NCI-H69 (cell line): ENCODE measurements at regions not wholly inside any gene's neighbourhood (a gene's known extent, or its start where the extent isn't known, plus 50 kb on each side); places are given as distances from the start of the nearest gene placed in this dataset.

Experiments
- DNase-seq: peaks from one replicate; lab custom pipeline; 2025; lab: John Stamatoyannopoulos, UW

DNA sequence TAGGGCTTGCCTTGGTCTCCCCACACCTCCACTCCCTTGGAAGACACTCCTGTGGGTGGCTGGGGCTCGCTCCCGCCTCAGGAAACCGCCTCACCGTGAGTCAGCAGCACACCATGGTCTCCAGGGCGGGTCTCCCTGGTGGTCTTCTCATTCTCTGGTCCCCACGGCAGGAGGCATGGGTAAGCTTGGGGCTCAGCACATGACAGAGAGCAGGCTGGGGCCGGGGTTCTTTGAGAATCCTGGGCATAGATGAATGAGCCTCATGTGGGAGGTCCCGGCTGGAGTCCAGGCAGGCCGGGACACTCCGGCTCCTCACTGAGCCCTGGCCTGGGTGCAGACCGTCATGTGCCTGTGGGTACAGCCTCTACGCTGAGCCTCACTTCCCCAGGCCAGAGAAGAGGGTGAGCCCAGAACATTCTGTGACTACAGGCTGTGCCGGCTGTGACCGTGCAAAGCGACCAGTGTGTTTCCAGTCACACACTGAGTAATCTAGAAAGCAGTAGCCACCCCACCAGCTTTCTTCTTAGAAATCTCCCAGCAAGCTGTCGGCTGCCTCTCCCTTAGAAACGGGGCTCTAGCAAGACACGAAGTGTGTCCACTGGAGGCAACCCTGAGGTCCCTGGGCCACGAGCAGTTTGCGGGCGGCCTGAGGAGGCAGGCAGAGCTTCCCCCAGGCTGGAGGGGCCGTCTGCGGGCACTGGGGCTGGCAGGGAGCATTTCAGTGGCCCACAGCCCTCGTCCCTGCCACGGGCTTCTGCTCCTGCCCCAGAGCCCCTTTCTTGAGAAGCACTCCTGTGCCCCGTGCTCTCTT is 93.1 kb downstream of the RHOB start:
- DNase-seq, result no peak

DNA sequence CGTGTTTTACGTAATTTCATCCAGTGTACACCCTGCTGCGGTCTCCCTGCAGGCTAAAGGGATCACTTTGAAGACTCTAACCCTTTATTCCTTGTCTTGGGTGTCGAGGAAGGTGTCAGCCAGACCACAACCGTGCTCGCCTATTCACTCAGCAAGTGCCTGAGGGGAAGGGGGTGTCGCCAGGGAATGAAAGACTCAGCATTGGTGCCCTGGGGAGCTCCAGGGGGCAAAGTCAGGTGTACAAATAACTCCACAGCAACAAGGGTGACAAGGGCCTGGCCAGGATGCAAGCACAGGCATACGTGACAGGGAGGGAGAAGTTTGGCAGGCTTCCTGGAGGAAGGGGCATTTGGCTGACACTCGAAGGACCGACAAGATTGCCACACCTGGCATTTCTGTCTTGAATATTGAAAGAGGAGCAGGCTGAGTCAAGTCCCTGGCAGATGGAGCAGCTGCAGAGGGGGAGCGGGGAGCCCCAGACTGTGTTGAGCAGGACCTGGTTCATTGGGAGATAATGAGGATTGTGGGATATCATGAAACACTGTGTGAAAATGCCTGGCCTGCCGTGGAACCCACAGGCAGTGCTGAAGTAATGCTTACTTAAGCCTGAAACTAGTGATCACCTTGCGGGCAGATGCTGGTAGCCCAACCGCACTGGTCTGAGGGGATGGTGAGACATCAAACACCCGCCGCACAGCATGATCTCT is 93.9 kb downstream of the RHOB start:
- DNase-seq, result peak; percentile 10

DNA sequence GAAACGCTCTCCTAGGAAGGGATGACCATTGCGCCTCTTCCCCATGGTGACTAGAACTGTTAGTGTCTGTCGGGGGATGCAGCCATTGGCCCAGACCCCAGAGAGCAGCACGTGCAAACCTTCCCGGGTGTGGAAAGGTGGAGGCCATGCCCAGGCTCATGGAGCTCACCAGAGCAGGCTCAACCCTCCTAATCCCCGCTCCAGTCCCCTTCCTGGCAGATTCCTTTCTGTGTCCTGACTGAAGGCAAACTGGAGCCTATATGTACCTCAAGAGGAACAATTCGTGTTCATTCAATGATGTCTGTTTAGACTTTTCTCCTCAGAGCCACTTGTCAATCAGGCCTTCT is 94.4 kb downstream of the RHOB start:
- no peak for DNase-seq

DNA sequence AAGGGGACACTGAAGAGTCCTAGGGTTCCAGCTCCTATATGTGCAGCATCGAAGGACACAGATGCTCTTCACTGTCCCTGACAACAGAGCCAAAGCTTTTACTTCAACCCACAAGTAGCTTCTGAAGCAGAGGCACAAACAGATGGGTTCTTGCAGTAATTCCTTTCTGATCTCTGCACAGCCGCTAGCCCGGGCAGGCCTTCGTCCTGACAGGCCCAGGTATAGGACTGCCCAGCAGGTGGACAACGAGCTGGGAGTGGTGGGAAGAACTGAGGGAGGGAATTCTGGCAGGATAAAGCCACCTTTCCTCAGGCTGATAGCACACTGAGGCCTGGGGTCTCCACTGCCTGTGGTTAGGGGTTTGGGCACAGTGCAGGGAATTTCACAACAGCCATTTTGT is 94.8 kb downstream of the RHOB start:
- no peak for DNase-seq

- no peak for DNase-seq
These were observed 95.4 kb downstream of the RHOB start for GRCh38 chr2:20542269-20542668.

DNA sequence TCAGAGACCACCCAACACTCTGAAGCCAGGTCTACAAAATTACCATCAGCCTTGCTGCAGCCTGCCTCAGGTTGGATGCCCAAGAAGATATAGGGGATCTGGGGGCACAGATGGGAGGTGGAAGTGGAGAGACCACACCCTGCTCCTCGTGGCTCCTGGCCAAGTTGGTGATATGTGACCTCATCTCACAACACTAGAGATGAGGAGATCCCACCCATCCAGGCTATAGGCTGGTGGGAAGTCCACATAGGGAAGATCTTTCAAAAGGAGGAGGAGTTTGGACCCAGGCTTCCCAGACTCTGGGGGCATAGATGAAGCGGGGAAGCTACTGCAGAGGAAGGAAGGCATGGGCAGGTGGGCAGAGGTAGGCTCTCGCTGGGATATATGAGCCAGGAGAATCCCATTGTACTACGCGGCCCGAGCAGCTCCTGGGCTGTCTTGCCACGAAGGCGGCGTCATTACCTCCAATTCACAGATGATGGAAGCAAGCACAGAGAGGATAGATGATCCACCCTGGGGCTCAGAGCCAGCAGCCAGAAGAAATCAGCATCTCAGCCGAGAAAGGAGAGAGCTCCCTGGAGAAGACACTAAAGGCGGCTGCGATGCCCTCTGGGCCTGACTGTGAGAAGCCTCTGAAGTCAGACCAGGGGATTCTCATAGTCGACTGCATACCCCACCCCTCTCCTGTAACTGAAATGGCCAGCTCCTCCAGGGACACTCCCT is 96.0 kb downstream of the RHOB start:
- DNase-seq, result no peak

DNA sequence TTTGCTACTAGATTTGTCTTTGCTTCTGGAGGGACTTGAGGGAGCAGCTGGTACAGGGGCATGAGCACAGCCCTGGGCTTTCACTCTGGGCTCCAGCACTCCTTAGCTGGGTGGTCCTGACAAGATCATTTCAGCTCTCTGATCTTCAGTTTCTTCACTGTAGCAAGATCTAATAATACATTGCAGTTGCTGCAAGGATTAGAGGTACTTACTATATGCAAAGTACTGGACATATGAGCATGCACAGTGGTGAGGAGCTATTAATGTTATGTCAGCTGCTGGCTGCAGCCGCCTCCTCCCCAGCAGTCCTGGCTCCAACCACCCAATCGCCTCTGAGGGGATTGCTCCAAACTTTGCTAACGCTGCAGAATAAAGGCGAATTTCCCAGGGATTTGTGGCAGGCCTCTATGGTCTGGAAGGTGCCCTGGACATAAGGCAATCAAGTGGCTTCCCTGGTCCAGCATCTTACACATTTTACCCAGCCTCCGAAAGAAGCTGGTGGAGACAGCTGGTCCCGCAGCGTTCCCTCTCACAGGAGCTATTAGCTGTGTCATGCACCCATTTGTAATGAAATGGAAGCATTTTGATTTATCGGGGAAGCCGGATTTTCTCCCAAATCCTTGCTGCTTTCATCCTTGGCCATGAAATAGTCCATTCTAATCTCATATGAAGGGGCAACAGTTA is 96.7 kb downstream of the RHOB start:
- DNase-seq, result no peak

- no peak for DNase-seq
These were observed 97.4 kb downstream of the RHOB start for GRCh38 chr2:20544153-20544747.

DNA sequence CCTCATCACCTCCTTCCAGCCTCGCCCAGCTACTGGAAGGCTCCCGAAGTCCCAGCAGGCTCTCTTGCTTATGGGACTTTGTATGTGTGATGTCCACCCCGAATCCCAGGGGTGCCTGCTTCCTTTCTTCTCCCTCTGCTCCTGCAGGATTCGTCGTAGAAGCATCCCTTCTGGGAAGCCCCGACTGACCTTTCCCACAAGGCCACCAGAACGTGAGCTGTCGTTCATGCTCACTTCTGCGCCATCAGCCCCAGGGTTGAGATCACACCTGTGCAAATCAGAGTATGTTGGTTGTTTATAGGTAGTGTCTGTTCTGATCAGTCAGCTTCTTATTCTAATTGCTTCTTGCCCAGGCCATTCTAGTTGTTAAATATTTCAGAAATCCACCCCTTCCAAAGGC is 101.8 kb downstream of the HS1BP3 start:
- DNase-seq, result no peak

DNA sequence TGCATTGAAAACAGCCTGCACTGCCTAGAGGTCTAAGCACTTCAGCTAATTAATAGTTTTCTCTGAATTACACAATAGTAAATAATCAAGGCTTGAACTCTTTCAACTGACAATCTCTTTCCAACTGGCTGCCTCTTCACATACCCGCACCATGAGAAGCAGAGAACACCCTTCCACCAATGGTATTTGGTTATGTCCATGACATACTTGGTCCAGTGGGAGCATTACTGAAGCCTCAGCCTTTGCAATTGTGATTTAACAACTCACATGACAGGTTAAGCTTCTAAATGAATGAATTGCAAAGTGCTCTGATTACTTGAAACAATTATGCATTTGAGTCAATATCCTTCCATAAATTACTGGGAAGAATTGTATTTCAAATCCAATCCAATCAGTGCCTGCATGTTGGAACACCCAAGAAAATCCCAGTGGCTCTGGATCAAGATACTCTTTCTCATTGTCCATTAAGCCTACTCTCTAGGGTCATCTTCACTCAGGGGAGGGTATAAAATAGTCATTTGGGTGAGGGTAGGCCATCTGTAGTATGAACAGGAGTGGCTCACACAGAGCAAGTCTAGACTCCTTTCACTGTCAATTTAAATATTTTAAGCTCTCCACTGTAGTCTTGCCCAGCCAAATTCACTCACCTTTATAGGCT is 101.1 kb downstream of the HS1BP3 start:
- DNase-seq, result peak; percentile 34

- DNase-seq, result no peak
These were observed 99.5 kb downstream of the HS1BP3 start for GRCh38 chr2:20551260-20551944.

DNA sequence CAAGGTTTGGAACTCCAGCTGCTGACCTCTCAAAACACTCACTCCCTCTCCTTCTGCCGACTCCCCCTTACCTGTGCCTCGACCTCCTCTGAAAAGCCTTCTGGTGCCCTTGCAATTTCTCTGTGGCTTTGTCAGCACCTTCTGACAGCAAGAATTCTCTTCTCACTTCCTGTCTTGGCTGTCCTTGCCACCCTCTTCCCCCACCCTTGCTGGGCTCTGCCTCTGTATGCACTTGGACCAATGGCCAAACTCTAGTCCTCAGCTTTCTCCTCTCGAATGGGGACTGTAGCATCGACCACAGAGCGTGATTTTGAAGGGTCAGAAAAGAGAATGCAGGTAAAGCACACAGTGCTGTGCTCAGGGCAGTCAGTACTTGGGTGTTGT is 99.0 kb downstream of the HS1BP3 start:
- DNase-seq, result no peak

DNA sequence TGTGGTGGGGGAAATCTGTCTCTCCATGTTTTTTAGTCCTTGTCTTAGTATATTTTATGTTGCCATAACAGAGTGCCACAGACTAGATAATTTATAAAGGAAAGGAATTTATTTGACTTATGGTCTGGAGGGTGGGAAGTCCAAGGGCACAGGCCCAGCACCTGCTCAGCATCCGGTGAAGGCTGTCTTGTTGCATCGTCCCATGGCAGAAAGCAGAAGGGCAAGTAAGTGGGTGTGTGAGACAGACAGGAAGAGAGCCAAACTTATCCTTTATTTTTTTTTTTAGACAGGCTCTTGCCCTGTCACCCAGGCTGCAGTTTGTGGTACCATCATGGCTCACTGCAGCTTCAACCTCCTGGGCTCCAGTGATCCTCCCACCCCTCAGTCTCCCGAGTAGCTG is 98.1 kb downstream of the HS1BP3 start:
- DNase-seq, result no peak

DNA sequence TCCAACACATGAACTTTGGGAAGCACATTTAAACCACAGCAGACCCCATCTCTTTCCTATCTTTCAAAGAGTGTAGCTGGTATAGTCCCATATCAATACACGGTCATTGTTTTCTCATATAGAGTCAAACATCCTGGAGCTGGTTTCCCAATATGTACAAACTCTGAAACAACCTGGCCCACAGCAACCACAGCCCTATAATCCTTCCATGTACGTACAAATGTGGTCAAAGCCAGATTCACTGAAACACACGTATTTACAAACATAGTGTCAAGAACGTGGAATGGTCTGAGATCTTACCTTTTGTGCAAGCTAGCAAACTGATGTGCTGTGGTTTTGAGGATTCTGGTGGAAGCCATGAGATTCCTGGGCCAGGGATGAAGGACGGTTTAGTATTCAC is 97.3 kb downstream of the HS1BP3 start:
- DNase-seq, result no peak

GRCh38 chr2:20555954-20556353 is 94.9 kb downstream of the HS1BP3 start:
- DNase-seq, result no peak

DNA sequence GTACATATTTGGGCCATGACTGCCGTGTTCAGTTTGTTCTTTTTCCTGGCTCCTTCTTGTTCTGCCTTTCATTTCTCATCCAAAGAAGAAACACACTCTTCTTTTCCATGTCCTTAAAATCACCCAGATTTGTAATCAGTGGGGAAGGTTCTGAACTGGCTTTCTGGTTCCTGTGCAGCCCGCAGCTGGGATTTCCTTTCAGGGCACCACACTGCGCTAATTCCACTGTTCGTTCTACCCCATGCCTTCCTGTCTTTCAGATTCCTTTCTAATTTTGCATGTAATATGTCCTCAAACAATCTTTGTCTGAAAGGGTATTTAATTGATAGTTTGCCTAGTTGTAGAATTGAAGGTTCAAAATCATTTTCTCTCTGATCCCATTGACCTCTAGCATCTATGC is 94.1 kb downstream of the HS1BP3 start:
- no peak for DNase-seq

GRCh38 chr2:20557226-20557625 is 93.7 kb downstream of the HS1BP3 start:
- DNase-seq, result no peak

GRCh38 chr2:20557635-20558034 is 93.3 kb downstream of the HS1BP3 start:
- DNase-seq, result no peak

- DNase-seq, result no peak
These were observed 92.3 kb downstream of the HS1BP3 start for GRCh38 chr2:20558391-20559150.

- DNase-seq, result no peak
These were observed 91.6 kb downstream of the HS1BP3 start for GRCh38 chr2:20559277-20559676.
